NB4 (cell line): ENCODE measurements at regions not wholly inside any gene's neighbourhood (a gene's known extent, or its start where the extent isn't known, plus 50 kb on each side); places are given as distances from the start of the nearest gene placed in this dataset.

ENCODE experiments used
- MYC ChIP-seq: IDR thresholded peaks from 2 replicates; pipeline ENCODE4 v1.6.1; 2011; ENCODE audit warnings: low read depth, low read length
- POLR2A ChIP-seq: IDR thresholded peaks from 2 replicates; pipeline ENCODE4 v1.6.1; 2011; ENCODE audit warnings: mild to moderate bottlenecking; ENCODE audit not compliant: insufficient read length; ENCODE audit errors: extremely low read depth
- TF ChIP-seq, protein P1 (sequence below): IDR thresholded peaks from one replicate; pipeline ENCODE4 v1.5.1; 2012; ENCODE audit warnings: low read depth, low read length
- TF ChIP-seq, protein P2 (sequence below): IDR thresholded peaks from 2 replicates; pipeline ENCODE4 v1.6.1; 2011; ENCODE audit warnings: low read depth, low read length

DNA sequence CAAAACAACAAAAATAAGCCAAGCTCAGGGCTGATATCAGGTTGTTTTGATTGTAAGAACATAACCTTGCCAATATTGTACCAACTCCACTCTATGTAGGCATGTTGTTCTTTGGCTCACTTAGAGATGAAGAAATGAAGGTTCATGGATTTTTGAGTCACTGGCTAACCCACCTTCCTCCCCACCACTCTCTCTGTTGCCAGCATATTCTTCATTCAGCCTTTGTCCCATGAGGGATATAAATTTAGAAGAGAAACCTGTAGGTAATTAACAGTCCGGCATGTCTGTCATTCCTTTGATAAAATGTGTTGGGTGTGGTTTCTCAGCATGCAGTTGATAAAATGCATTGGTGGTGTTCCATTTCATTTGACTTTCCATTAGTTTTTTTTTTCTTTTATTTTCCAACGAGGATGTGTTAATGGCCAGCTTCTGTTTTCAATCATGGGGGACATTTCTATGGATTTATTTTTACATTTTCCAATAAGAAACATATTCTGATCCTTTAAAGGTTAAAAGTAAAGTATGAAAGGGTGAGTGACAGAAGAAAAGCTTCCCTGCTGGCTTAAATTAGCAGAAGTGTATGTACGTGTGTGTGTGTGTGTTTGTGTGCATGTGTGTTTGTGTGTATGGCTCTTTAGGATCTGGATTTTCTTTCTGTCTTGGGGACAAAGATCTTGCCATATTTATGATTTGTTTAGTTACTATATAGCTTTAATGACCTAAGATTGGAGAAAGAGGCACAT lies 166.2 kb upstream of the KCNJ16 start:
- TF ChIP-seq, protein P1, sequence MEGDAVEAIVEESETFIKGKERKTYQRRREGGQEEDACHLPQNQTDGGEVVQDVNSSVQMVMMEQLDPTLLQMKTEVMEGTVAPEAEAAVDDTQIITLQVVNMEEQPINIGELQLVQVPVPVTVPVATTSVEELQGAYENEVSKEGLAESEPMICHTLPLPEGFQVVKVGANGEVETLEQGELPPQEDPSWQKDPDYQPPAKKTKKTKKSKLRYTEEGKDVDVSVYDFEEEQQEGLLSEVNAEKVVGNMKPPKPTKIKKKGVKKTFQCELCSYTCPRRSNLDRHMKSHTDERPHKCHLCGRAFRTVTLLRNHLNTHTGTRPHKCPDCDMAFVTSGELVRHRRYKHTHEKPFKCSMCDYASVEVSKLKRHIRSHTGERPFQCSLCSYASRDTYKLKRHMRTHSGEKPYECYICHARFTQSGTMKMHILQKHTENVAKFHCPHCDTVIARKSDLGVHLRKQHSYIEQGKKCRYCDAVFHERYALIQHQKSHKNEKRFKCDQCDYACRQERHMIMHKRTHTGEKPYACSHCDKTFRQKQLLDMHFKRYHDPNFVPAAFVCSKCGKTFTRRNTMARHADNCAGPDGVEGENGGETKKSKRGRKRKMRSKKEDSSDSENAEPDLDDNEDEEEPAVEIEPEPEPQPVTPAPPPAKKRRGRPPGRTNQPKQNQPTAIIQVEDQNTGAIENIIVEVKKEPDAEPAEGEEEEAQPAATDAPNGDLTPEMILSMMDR = no peak
- no peak for TF ChIP-seq POLR2A
- TF ChIP-seq MYC = no peak
- TF ChIP-seq, protein P2, sequence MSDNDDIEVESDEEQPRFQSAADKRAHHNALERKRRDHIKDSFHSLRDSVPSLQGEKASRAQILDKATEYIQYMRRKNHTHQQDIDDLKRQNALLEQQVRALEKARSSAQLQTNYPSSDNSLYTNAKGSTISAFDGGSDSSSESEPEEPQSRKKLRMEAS = no peak
